Fibroblast of gingiva (primary cell): ENCODE measurements at regions not wholly inside any gene's neighbourhood (a gene's known extent, or its start where the extent isn't known, plus 50 kb on each side); places are given as distances from the start of the nearest gene placed in this dataset.
A peak's percentile ranks its signal among the peaks of the same experiment; 100 is the strongest.

Experiments used
- DNase-seq: peaks from one replicate; pipeline ENCODE4 v3.0.0-alpha.2; 2011; ENCODE audit warnings: low read depth

DNA sequence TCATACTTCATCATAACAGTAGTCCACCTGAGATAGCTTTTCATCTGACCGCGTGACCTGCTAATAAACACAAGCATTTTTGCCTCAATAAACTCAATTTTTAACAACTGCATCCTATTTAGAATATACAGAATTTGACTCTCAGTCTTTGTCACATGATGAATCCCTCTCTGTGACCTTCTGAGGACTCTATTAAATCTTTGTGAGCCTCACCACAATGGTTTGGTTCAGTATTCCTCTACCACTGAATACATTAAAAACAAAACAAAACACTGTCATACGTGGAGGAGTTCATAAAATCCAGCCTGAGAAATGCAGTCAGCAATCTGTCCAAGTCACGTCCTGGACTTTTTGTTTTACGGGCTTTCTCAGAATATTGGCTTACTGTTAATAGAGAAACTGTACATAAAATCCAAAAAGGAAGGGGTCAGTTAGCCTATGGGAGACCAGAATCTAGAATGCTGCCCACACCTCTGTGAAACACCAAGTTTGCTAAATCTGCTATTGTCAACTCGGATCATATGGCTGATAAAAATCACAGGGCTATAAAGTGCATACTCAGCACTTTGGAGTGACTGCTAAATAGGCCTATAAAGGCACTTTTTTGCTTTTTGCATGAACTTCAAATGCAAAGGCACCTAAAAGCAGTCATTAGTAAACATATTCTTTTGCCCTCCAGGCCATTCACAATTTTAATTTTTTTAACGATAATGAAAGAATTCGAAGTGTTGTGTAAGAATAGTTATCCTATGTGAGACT, 190.3 kb upstream of the HDDC2 start:
- DNase-seq = no peak

DNA sequence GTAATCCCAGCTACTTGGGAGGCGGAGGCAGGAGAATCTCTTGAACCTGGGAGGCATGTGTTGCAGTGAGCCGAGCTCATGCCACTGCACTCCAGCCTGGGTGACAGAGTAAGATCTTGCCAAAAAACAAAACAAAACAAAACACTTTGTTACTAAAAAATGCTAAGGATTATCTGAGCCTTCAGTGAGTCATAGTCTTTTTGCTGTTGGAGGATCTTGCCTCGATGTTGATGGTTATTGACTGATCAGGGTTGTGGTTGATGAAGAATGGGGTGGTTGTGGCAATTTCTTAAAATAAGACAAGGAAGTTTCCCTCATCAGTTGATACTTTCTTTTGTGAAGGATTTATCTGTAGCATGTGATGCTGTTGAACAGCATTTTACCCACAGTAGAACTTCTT, 196.8 kb upstream of the HDDC2 start:
- no peak for DNase-seq

DNA sequence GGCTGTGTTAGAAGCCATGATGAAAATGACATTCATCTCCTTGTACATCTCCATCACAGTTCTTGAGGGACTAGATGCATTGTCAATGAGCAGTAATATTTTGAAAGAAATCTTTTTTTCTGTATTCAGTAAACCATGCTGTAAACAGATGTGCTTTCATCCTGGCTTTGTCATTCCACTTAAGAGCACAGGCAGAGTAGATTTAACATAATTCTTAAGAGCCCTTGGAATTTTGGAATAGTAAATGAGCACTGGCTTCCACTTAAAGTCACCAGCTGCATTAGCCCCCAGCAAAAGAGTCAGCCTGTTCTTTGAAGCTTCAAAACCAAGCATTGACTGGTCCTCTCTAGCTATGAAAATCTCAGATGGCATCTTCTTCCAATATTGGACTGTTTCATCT, 197.8 kb upstream of the HDDC2 start:
- DNase-seq = no peak

DNA sequence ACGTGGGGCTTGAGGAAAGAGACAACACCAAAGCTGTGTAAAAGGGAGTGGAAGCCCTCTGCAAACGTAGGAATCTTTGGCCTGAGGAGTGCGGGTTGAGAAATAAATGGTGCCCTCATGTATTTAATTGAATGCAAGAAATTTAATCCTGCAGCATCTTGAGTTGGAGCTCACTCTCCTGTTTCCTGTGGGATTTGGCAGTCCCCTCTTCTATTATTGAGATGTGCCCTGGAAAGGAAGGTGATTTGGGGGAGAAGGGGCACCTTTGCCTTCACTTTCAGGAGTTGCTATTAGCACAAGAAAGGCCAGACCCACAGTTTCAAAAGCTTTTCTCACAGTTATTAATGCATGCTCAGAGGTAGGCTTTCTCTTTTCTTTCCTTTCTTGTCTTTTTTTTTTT, 201.4 kb upstream of the HDDC2 start:
- DNase-seq = no peak

DNA sequence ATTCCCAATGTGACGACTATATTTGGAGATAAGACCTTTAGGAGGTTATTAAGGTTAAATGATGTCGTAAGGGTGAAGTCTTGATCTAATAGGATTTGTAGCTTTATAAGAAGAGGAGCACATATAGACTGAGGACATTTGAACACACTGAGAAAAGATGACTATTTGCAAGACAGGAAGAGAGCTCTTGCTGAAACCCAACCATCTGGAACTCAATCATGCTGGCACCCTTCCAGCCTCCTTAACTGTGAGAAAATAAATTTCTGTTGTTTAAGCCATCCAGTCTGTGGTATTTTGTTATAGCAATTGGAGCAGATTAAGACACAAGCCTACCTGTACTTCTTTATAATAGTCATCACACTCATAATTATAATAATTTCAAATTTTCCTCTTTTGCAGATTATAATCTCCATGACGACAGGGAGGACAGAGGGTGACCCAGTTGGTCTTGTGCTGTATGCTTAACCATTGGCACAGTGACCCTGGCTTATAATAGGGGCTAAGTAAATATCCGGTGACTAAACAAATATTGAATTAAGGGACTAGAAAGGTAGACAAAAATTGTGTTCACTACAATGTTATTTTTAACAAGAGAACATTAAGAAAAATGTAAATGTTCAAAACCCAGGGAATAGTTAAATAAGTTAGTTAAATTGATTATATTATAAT, 206.4 kb upstream of the HDDC2 start:
- DNase-seq = peak; percentile 61

DNA sequence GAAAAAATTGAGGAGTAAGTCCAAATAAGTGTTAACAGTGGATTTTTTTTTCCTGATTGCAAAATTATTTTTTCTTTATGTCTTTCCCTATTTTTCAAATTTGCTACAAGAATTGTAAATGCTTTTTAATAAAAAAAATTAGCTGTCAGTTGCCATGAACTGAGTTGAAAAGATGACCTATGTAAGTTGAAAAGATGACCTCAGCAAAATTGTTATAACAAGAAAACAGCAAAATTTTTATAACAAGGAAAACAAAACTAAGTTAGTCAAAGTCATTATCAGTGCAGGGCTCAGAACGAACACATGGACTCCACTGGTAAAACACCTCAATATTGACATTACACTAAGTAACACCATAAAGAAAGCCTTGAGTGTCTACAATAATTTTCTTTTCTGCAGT, 207.0 kb upstream of the HDDC2 start:
- no peak for DNase-seq

DNA sequence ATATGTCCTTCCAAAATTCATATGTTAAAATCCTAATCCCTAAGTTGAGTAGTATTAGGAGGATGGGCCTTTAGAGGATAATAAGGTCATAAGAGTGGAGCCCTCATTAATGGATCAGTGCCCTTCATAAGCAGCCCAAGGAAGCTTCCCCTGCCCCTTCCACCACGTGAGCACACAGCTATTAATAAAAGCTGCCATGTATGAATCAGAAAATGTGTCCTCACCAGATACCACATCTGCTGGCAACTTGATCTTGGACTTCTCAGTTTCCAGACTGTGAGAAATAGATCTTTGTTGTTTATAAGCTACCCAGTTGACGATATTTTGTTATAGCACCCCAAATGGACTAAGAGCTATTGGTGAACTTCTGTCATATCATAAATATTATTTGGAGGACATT, 207.7 kb upstream of the HDDC2 start:
- DNase-seq = no peak

DNA sequence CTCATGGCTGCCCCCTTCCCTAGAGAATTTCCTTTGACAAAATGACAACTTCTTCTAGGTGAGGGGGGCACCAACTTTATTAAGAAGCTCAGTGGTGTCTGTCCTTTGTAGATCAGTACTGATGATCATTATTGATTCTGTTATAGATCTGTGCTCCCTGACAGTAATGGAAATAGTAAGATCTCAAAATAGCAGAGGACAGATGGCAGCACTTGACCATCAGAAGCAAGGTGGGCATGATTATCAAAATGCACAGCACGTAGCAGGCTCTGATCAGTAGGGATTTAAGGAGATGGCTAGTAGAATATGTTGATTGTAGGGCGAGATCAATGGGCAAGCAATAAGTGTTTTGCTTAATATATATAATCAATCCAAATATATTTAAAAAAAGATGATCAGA, 208.6 kb upstream of the HDDC2 start:
- no peak for DNase-seq

DNA sequence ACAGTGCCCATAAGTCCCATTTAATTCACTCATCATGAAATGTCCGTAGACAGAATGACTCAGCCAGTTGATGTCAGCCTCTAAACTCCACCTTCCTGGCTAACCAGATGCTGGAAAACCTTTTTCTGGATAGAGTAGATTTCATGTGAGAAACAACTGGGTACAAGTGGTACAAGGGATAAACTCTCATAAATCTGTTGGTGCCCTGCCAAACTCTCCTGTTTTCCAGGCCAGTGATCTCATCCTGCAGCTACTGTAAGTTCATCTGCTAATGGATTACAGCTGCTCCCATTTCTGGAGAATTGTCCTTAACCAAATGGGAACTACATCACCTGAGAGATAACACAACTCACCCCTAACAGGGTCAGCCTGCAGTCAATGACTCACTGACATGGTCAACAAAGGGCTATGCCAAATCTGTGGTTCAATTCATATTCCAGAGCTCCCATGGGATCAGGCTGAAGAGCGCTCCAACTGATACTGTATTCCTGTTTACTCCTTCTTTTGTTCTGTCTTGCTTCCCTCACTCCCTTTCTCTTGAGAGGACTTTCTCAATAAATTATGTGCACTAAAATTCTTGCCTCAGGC, 210.1 kb upstream of the HDDC2 start:
- peak; percentile 38 for DNase-seq

DNA sequence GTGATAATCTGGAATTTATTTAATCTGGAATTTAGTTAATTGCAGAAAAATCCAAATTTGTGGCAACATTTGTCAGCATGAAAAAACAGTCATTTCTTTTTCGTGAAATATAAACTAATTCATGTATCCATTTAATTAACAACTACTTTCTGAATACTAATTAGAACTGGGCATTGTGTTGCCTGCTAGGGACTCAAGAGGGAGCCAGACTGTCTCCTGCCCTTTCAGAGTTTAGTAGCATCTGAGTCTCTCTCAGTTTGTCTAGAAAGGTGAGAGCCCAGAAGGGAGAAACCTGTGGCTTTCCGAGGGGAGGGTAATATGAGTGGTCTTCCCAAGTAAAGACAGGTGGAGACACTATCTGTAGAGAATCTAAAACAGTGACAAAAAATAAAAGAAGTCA, 210.9 kb upstream of the HDDC2 start:
- no peak for DNase-seq

DNA sequence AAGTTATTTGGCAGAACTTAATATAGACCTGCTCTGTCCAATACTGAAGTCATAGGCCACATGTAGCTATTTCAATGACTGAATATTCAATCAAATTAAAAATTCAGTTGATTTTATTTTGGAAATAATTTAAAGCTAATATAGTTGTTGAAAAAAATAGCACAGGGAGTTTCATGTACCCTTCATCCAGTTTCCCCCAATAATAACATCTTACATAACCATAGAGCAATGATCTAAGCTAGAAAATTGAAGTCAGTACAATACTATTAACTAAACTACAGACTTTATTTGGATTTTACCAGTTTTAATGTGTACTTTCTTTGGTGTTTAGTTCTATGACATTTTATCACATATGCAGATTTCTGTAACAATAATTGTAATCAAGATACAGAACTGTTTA, 212.2 kb upstream of the HDDC2 start:
- no peak for DNase-seq

DNA sequence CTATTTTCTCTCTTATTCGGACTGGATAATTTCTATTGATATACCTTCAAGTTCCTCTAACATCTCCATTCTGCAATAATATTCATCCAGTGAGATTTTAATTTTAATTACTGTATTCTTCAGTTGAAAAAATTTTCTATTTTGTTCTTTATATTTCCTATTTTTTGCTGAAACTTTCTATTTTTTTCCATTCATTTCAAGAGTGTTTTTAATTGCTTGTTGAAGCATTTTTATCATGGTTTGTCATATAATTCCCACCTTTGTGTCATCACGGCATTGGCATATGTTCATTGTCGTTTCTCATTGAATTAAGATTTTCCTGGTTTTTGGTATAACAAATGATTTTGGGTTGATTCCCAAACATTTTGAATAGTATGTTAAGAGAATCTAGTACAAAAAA, 214.9 kb upstream of the HDDC2 start:
- no peak for DNase-seq

DNA sequence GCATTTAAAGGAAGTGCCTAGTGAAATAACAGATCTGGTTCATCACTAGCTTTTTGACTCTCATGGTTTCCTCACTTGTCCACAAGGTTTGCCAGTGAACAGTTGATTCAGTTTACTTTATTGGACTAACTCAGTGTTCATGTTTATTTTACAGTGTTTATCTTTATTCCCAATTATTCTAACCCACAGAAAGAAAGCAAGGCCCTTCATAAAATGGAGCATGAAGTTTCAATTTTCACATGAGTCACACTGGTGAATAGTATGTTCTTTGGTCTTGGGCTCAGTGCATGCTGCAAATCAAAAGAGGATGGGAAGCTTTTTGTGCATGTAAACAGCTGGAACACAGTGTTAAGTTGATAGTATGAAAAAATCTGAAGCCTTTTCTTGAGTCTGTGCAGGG, 217.6 kb upstream of the HDDC2 start:
- DNase-seq = peak; percentile 81

DNA sequence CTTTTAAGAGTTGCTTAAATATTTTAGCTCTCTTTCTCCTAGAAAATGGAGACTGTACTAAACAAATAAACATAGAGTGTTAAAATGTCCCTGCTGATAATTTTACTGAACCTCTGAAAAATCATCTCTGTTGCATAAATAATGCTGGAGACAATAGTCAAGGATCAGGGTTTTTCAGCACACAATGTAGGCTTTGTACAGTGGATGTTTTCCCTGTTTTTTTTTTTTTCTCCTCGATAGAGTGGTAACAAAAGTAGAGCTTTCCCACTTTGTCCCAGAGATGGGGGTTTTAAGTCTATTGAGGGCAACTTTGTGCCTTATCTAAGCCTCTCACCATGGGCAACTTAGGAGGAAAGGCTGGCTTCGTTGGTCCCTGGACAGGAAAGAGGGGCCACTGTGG, 222.6 kb upstream of the HDDC2 start:
- DNase-seq = no peak

DNA sequence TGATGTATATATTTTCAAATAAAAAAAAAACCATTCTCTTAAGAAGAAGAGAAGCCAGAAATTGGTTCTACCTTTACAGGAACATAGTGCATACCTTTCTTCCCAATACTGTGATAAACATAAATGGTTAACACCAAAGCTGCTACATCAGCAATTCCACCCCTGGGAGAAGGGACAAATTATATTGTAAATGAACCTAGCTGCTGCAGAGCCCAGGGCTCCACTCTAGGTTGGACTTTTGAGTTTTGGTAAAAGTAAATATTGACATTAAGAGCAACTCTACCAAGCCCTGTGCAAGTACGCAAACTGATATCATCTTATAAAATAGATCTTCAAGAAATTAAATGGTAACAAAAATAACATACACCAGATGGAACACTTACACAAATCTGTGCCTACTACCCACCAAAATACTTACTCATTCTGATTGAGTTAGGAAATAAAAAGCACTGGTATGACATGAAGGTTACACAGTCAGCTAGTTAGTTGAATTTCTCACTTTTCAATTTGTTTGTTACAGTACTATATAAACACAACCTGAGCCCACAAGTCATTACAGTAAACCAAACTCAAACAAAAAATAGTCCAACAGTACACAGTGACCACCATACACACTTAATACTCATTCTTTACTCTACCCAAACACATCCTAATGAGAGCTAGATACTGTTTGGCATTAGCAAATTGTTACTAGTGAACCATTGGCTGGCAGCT, 223.3 kb upstream of the HEY2 start:
- DNase-seq = no peak

DNA sequence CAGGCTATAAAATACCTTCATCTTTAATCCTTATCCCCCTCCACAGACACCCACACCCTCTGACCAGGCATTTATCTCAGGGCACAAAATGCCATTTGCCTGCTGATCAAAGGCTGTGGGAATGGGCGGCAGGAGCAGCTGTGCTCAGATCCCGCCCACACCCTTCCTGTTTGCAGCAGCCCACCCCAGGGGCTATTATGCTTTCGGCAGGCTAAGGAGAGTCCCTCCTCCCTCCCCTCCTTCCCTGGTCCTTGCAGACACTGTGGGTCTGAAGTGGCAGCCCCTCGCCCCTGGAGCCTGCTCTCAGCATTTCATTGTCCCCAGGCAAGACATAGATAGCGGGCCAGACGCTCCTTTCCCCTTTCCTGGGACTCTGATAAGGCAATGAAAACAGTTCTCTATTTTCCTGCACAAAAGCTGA, 220.8 kb upstream of the HEY2 start:
- DNase-seq = no peak

DNA sequence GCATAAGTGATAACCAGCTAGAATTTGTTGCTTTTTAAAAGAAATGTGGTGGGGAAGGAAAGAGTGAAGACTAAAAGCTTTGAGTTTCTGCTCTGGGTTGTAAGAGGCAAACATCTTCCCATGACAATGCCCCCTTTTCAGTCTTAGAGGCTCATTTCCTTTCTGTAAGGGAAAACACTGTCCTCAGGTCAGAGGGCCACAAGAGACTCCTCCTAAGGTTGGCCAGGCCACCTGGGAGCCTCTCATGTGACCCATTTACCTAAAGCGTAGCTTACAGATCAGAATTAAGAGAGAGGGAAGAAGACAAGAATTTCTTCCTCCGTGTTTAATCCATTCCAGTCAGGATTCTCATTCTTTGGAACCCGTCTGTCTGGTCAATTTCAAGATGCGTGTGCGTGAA, 220.4 kb upstream of the HEY2 start:
- DNase-seq = no peak

DNA sequence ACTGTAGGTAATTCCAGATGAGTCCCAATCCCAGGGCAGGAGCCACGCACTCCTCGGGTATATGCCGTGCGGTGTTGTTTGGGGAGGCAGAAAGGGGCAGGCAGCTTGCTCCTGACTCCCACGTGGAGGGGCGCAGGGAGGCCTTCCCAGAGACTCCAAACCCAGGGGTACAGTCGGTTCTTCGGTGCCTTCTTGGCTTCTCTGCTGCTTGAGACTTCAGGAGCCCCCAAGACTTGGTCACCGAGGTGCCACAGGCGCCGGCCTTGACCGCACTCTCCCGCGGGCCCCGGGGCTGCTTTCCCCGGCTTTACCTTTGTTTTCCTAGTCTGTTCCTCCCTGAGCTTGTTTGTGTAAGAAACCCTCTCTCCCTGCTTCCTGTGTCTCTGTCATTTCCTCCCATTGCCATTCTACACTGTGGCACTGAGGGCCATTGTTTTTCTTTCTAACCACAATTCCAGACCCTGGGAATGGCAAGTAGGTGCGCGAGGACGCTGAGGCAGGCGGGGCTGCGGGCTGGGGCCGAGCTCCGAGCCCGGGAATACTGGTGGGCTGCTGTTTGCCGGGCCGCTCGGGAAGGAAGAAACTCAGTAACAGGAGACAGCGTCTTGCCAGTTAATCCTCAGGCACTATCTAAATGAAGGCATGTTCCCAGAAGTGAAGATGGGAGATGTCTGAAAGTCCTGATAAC, 215.6 kb upstream of the HEY2 start:
- DNase-seq = no peak

DNA sequence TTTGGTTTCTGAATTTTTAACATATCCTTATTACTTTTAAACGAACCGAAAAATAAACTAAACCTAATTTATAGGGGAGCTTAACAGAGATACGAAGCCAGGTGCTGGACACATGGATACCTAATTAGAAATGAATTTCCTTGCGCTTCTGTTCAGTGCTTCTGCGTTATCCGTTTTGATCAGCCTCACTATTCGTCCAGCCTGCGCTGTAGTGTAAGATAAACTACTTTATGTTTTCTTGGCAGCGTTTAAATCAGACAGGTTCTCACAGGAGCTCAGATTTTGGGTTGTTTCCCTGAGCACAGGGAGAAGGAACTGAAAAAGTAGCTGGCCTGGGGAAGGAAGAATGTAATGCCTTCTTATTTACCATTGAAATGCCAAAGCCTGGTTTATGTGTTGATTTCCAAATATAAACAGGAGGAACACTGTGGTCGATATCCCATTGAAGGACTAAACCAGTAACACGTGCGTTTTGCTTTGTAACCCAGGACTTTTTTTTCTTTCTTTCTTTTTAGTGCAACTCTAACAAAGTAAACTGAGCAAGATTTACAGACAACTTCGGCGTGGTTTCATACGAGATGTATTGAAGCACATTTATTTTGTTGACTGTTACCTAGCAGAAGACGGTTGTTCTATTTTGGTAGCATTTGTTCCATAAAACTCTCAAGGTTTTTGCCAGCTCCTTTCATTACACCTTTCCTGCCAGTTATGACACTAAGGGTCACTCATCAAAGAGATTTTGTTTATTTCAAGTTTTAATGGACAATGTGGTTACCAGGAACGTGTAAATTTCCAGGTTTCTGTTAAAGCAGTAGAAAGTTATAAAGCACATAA, 214.8 kb upstream of the HEY2 start:
- no peak for DNase-seq

DNA sequence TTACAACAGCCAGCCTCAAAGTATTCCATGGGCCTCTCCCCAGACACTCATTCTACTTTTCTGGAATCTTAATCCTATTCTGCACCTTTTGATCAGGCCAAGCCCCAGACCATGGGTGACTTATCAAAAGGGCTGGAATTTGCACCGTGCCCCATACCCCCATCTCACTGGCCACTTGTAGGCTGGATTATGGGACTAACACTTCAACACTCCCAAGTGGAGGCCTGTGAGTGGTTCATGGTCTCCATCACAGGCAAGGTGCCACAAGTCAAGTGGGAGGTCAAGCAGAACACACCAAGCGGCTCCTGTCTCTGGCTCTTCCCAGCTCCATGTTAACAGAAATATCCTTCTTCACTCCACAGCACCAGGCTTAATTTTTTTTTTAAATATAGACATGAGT, 212.3 kb upstream of the HEY2 start:
- no peak for DNase-seq

DNA sequence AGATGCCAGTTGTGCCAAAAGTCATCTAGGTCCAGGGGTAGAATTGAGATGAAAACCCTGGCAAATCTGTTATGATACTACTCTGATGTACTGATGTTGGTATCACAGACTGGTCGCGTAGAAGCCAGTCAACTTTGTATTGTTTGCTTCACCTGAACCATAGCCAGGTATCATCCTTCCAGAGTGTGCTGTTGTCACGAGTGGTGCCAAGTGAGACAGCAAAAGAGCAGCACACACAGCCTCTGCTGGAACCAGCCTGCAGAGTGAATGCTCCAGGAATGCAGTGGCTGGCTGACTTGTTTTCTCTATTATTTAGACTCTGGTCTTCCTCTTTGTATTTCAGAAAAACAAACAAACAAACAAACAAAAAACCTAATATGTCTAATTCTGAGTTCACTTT, 209.5 kb upstream of the HEY2 start:
- DNase-seq = no peak

DNA sequence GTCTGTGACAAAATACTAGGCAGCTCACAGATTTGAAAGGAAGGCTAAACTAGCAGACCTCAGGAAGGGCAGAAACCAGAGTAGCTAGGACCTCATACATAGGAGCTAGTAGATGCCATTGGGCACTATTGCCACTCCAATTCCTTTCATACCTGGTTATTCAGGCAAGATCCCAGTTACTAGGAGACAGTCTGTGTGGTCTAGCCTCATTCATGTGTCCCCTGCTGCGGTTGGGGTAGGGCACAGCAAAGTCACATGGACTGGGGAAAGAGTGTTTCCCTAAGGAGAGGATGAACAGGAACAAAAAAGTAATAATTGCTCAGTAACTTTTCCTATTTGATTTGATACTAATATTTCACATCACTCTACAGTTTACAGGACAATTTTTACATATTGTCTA, 204.6 kb upstream of the HEY2 start:
- no peak for DNase-seq
